T-helper 2 cell treated with Interferon-gamma antibody and Interleukin-4, amounts not matched to agents 5 μg/mL and 100 μg/mL, for 36 hours (primary cell): ENCODE measurements at regions not wholly inside any gene's neighbourhood (a gene's known extent, or its start where the extent isn't known, plus 50 kb on each side); places are given as distances from the start of the nearest gene placed in this dataset.
"Not testable (repeated sequence)": the region's sequence is repeated elsewhere in the genome, so short reads cannot be mapped to it uniquely, and the experiment has no call there.

ENCODE experiments used
- DNase-seq: peaks from one replicate; pipeline ENCODE4 v3.0.0; 2021; ENCODE audit warnings: low spot score
- H3K27ac Mint-ChIP-seq: one replicate; pipeline ENCODE4 v1.8.0; 2021; ENCODE audit warnings: mild to moderate bottlenecking, mixed read lengths
- H3K27me3 Mint-ChIP-seq: one replicate; pipeline ENCODE4 v1.8.0; 2021; ENCODE audit warnings: low read depth, mixed read lengths
- H3K36me3 Mint-ChIP-seq: one replicate; pipeline ENCODE4 v1.8.0; 2021; ENCODE audit warnings: low read depth, mixed read lengths
- H3K4me1 Mint-ChIP-seq: one replicate; pipeline ENCODE4 v1.8.0; 2021; ENCODE audit warnings: low read depth, mixed read lengths
- H3K4me3 Mint-ChIP-seq: one replicate; pipeline ENCODE4 v1.8.0; 2022; ENCODE audit warnings: mild to moderate bottlenecking, moderate library complexity, mixed read lengths
- H3K9me3 Mint-ChIP-seq: one replicate; pipeline ENCODE4 v1.8.0; 2021; ENCODE audit warnings: mixed read lengths

DNA sequence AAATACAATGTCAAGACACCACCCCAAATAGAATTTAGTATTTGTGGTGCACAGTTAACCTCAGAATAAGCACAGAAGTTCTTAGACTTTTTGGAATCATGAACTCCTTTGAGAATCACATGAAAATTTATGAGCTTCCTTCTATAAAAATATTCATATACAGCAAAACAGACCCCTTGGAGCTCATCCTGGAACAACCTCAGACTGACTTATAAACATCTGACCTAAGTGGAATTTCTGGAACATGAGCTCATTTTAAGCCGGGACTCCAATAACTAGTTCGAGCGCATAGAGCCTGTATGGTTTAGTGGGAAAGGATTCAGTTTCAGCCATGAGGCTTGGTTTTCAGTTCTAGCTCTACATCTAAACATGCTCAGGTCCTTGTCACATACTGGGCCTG, 192.3 kb downstream of the DEPDC1B start:
- DNase-seq: no peak
- no peak overlapping the region for H3K27ac Mint-ChIP-seq
- H3K4me1 Mint-ChIP-seq: peaks cover 6% of the 10 kb centered on the region
- H3K9me3 Mint-ChIP-seq: no peaks in the 10 kb centered on the region
- H3K4me3 Mint-ChIP-seq: no peak overlapping the region
- no peaks in the 10 kb centered on the region for H3K27me3 Mint-ChIP-seq
- no peaks in the 10 kb centered on the region for H3K36me3 Mint-ChIP-seq

GRCh38 chr5:60505373-60506171, 194.4 kb downstream of the DEPDC1B start:
- H3K27ac Mint-ChIP-seq: no peak overlapping the region
- H3K36me3 Mint-ChIP-seq: no peaks in the 10 kb centered on the region
- no peak overlapping the region for H3K4me3 Mint-ChIP-seq
- H3K9me3 Mint-ChIP-seq: peaks cover 4% of the 10 kb centered on the region
- H3K27me3 Mint-ChIP-seq: no peaks in the 10 kb centered on the region
- no peak for DNase-seq
- peaks cover 6% of the 10 kb centered on the region for H3K4me1 Mint-ChIP-seq

GRCh38 chr5:60504342-60504741, 195.6 kb downstream of the DEPDC1B start:
- H3K36me3 Mint-ChIP-seq: no peaks in the 10 kb centered on the region
- H3K9me3 Mint-ChIP-seq: peaks cover 4% of the 10 kb centered on the region
- peaks cover 6% of the 10 kb centered on the region for H3K4me1 Mint-ChIP-seq
- H3K27me3 Mint-ChIP-seq: no peaks in the 10 kb centered on the region
- no peak overlapping the region for H3K27ac Mint-ChIP-seq
- no peak for DNase-seq
- H3K4me3 Mint-ChIP-seq: no peak overlapping the region

- peaks cover 6% of the 10 kb centered on the region for H3K4me1 Mint-ChIP-seq
- no peak overlapping the region for H3K27ac Mint-ChIP-seq
- no peak for DNase-seq
- H3K9me3 Mint-ChIP-seq: peaks cover 4% of the 10 kb centered on the region
- no peaks in the 10 kb centered on the region for H3K27me3 Mint-ChIP-seq
- no peak overlapping the region for H3K4me3 Mint-ChIP-seq
- H3K36me3 Mint-ChIP-seq: no peaks in the 10 kb centered on the region
Observed at GRCh38 chr5:60503771-60504170, 196.2 kb downstream of the DEPDC1B start.

- H3K27me3 Mint-ChIP-seq: no peaks in the 10 kb centered on the region
- H3K4me1 Mint-ChIP-seq: no peaks in the 10 kb centered on the region
- peaks cover 4% of the 10 kb centered on the region for H3K9me3 Mint-ChIP-seq
- H3K36me3 Mint-ChIP-seq: no peaks in the 10 kb centered on the region
- no peak overlapping the region for H3K27ac Mint-ChIP-seq
- no peak overlapping the region for H3K4me3 Mint-ChIP-seq
- DNase-seq: no peak
Observed at GRCh38 chr5:60497706-60498500, 202.1 kb downstream of the DEPDC1B start.

- H3K27me3 Mint-ChIP-seq: no peaks in the 10 kb centered on the region
- H3K27ac Mint-ChIP-seq: no peak overlapping the region
- no peaks in the 10 kb centered on the region for H3K36me3 Mint-ChIP-seq
- no peaks in the 10 kb centered on the region for H3K9me3 Mint-ChIP-seq
- H3K4me3 Mint-ChIP-seq: no peak overlapping the region
- DNase-seq: no peak
- no peaks in the 10 kb centered on the region for H3K4me1 Mint-ChIP-seq
Observed at GRCh38 chr5:60495644-60496520, 204.1 kb downstream of the DEPDC1B start.

DNA sequence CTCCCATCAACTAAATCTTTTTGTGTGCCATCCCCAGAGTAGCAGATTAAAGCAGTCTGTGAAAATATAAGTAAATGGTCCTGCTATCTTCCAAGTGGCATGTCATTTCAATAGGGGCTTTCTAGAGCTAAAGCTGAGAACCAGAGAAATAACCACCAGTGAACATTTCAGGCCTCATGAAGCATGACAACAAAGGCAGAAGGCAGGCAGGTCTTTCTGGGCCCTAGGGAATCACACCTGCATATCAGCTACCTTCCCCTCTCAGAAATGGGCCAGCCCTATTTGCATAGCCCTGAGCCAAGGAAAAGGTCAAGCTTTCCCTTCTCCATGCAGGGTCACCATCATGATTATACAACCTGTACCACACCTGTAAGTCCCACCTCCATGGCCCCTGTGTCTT, 205.3 kb downstream of the DEPDC1B start:
- no peak overlapping the region for H3K27ac Mint-ChIP-seq
- H3K27me3 Mint-ChIP-seq: no peaks in the 10 kb centered on the region
- no peaks in the 10 kb centered on the region for H3K9me3 Mint-ChIP-seq
- H3K36me3 Mint-ChIP-seq: no peaks in the 10 kb centered on the region
- no peaks in the 10 kb centered on the region for H3K4me1 Mint-ChIP-seq
- H3K4me3 Mint-ChIP-seq: no peak overlapping the region
- no peak for DNase-seq

DNA sequence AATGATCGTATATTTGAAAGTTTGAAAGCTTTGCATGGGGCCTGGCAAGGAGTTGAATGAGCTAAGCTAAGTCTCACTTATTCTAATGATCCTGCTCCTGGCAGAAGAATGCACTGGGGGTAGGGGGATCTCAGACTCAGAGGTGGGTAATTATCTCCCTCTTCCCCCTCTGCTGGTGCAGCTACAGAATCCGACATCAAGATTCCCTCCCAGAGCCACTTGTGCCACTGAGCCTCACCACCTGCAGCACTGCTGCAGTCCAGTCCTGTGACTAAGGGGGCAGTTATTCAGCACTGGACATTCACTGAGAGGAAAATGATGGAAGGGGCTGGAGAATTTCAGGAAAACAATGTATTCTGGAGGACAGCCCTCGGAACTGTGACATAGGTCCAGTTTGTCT, 205.8 kb downstream of the DEPDC1B start:
- H3K4me3 Mint-ChIP-seq: no peak overlapping the region

GRCh38 chr5:60493372-60493771, 206.6 kb downstream of the DEPDC1B start:
- DNase-seq: no peak
- H3K4me3 Mint-ChIP-seq: no peak overlapping the region
- no peak overlapping the region for H3K27ac Mint-ChIP-seq
- H3K27me3 Mint-ChIP-seq: no peaks in the 10 kb centered on the region
- no peaks in the 10 kb centered on the region for H3K4me1 Mint-ChIP-seq
- H3K9me3 Mint-ChIP-seq: no peaks in the 10 kb centered on the region
- no peaks in the 10 kb centered on the region for H3K36me3 Mint-ChIP-seq

More for the DNA sequence above, 205.8 kb downstream of the DEPDC1B start:
- Mint-ChIP-seq H3K4me1 (no peaks in the 10 kb centered on the region), H3K27ac (no peak overlapping the region), H3K27me3 (no peaks in the 10 kb centered on the region), H3K36me3 (no peaks in the 10 kb centered on the region), H3K9me3 (no peaks in the 10 kb centered on the region)
- DNase-seq: no peak

DNA sequence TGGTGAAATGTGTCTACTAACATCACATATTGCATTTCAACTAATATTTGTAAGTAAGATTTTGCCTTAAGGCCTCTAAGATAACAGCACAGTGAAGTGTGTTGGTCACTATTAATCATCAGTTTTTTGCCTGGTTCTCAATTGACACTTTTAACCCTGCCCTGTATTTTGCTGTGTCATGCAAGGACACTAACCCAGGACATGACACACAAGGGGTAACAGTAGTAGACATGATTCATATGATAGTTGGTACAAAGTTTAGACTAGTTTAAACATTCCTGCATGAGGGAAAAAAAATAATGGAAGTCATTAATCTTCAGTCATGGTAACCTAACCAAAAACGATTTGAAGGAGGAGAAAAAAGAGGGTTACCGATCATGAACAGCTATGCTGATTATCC, 207.0 kb downstream of the DEPDC1B start:
- no peaks in the 10 kb centered on the region for H3K27me3 Mint-ChIP-seq
- H3K27ac Mint-ChIP-seq: no peak overlapping the region
- no peaks in the 10 kb centered on the region for H3K36me3 Mint-ChIP-seq
- H3K9me3 Mint-ChIP-seq: no peaks in the 10 kb centered on the region
- H3K4me1 Mint-ChIP-seq: no peaks in the 10 kb centered on the region
- no peak for DNase-seq
- no peak overlapping the region for H3K4me3 Mint-ChIP-seq

GRCh38 chr5:60492358-60492757, 207.6 kb downstream of the DEPDC1B start:
- H3K36me3 Mint-ChIP-seq, H3K4me1 Mint-ChIP-seq, H3K27ac Mint-ChIP-seq, H3K27me3 Mint-ChIP-seq, H3K9me3 Mint-ChIP-seq, H3K4me3 Mint-ChIP-seq, DNase-seq: not testable (repeated sequence)

DNA sequence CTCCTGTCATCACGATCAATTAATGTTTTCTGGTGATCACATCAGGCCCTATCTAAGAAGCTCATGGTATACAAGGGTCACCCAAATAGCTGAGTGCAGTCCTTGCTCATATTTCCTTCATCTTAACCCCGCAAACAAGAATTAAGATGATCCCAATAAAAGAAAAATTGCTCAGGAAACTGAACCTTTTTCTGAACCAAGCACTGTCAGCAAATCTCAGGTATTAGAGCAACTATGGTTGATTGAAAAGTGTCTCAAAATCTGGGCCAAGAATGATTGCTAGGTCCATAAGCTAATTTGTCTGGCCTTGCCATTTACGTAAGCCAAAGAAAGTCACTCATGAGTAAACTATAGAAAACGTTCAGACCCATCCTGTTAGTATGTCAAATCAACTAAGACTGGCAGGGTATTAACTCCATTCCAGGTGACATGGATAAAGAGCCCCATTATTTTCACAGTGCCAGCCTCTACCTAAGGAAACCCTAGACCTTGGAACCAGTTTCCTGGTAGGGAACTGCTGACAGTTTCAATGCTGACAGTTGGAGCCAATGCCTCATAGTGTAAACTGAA, 209.3 kb downstream of the DEPDC1B start:
- no peaks in the 10 kb centered on the region for H3K36me3 Mint-ChIP-seq
- DNase-seq: no peak
- H3K4me1 Mint-ChIP-seq: no peaks in the 10 kb centered on the region
- no peaks in the 10 kb centered on the region for H3K27me3 Mint-ChIP-seq
- H3K9me3 Mint-ChIP-seq: no peaks in the 10 kb centered on the region
- no peak overlapping the region for H3K27ac Mint-ChIP-seq
- no peak overlapping the region for H3K4me3 Mint-ChIP-seq

DNA sequence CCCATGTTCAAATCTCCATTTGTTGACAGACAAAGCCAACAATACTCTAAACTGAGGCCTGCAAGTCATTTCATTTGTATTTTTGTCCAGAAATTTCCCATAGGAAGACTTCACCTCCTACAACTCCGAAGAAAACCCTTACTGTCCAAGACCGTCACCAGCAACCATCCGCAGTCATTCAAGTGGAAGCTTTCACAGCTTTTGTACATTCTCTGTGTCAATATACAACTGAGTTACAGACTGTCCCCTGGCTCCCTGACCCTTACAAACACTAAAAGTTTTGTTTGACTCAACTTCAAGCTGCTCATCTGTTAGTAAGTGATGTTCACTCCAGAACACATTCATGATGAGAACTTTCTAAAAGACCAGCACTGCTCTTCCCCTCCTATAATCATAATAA, 210.1 kb downstream of the DEPDC1B start:
- Mint-ChIP-seq H3K27me3 (no peaks in the 10 kb centered on the region), H3K4me1 (no peaks in the 10 kb centered on the region), H3K4me3 (no peak overlapping the region), H3K36me3 (no peaks in the 10 kb centered on the region), H3K9me3 (no peaks in the 10 kb centered on the region), H3K27ac (no peak overlapping the region)
- DNase-seq: no peak
